OCI-LY7 (cell line): ENCODE measurements at regions not wholly inside any gene's neighbourhood (a gene's known extent, or its start where the extent isn't known, plus 50 kb on each side); places are given as distances from the start of the nearest gene placed in this dataset.

ENCODE experiments used
- EZH2phosphoT487 ChIP-seq: fragments of 200-600 bp; sonication (generic); IDR thresholded peaks from 2 replicates; pipeline ENCODE4 v1.6.1; 2018; ENCODE audit warnings: low read depth, borderline replicate concordance, mild to moderate bottlenecking, mixed run types, antibody characterized with exemption, low read length, moderate library complexity, mixed read lengths
- TF ChIP-seq, protein P1 (sequence below): fragments of 200-600 bp; sonication (generic); conservative IDR thresholded peaks from 2 replicates; pipeline ENCODE4 v1.5.1; 2014; ENCODE audit warnings: mild to moderate bottlenecking, antibody characterized with exemption, low read length, moderate library complexity, mixed read lengths

- TF ChIP-seq, protein P1, sequence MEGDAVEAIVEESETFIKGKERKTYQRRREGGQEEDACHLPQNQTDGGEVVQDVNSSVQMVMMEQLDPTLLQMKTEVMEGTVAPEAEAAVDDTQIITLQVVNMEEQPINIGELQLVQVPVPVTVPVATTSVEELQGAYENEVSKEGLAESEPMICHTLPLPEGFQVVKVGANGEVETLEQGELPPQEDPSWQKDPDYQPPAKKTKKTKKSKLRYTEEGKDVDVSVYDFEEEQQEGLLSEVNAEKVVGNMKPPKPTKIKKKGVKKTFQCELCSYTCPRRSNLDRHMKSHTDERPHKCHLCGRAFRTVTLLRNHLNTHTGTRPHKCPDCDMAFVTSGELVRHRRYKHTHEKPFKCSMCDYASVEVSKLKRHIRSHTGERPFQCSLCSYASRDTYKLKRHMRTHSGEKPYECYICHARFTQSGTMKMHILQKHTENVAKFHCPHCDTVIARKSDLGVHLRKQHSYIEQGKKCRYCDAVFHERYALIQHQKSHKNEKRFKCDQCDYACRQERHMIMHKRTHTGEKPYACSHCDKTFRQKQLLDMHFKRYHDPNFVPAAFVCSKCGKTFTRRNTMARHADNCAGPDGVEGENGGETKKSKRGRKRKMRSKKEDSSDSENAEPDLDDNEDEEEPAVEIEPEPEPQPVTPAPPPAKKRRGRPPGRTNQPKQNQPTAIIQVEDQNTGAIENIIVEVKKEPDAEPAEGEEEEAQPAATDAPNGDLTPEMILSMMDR: no peak
- no peak for TF ChIP-seq EZH2phosphoT487
Observed at GRCh38 chr1:121587230-121587569, 402.4 kb downstream of the SRGAP2C start.
